ENCODE measurements at regions not wholly inside any gene's neighbourhood (a gene's known extent, or its start where the extent isn't known, plus 50 kb on each side); places are given as distances from the start of the nearest gene placed in this dataset.
"Not testable (repeated sequence)": the region's sequence is repeated elsewhere in the genome, so short reads cannot be mapped to it uniquely, and the experiment has no call there.

- H4K20me1 ChIP-seq (ENCODE audit: insufficient read depth, low read length) = no peaks in the 10 kb centered on the region
- H3K9me3 ChIP-seq (ENCODE audit: insufficient read depth, low read depth, low read length) = no peaks in the 10 kb centered on the region
- no peaks in the 10 kb centered on the region for H3K79me2 ChIP-seq (ENCODE audit: insufficient read depth, low read length)
- peaks cover 5% of the 10 kb centered on the region for H3K9me3 Mint-ChIP-seq (ENCODE audit: unreplicated experiment)
- no peaks in the 10 kb centered on the region for H3K36me3 ChIP-seq (ENCODE audit: insufficient read depth, low read length)
- no peak overlapping the region for H3K9ac ChIP-seq (ENCODE audit: low read length)
- H3K27me3 ChIP-seq (ENCODE audit: insufficient read depth, low read length) = no peaks in the 10 kb centered on the region
- H3K4me1 Mint-ChIP-seq (ENCODE audit: low read depth, unreplicated experiment) = no peaks in the 10 kb centered on the region
- DNase-seq (ENCODE audit: low read depth) = no peak
- no peak overlapping the region for H3K4me3 ChIP-seq (ENCODE audit: insufficient read depth, low read depth, low read length)
- no peak overlapping the region for H2AFZ ChIP-seq (ENCODE audit: low read depth, low read length)
- no peak overlapping the region for H3K4me3 Mint-ChIP-seq (ENCODE audit: unreplicated experiment)
- H3K27ac Mint-ChIP-seq (ENCODE audit: unreplicated experiment) = no peak overlapping the region
- H3K4me2 ChIP-seq (ENCODE audit: low read length) = no peak overlapping the region
- no peak for FAIRE-seq
- H3K27ac ChIP-seq (ENCODE audit: low read depth, low read length) = no peak overlapping the region
- H3K4me1 ChIP-seq (ENCODE audit: insufficient read depth, low read length) = no peaks in the 10 kb centered on the region
- TF ChIP-seq EZH2 (IDR thresholded peaks at IDR 0.05; ENCODE audit: insufficient read depth, low read length) = no peak
- TF ChIP-seq CTCF (IDR thresholded peaks at IDR 0.05; ENCODE audit: insufficient read depth, low read depth, low read length) = no peak
- H3K27me3 Mint-ChIP-seq (ENCODE audit: low read depth, unreplicated experiment) = no peaks in the 10 kb centered on the region
- no peaks in the 10 kb centered on the region for H3K36me3 Mint-ChIP-seq (ENCODE audit: low read depth, unreplicated experiment)
Measured at GRCh38 chr14:27338012-27338411, 740.2 kb upstream of the NOVA1 start.

GRCh38 chr14:27363036-27363435 lies 765.2 kb upstream of the NOVA1 start:
- H3K9me3 ChIP-seq (ENCODE audit: insufficient read depth, low read depth, low read length); FAIRE-seq; H3K4me2 ChIP-seq (ENCODE audit: low read length); H3K36me3 ChIP-seq (ENCODE audit: insufficient read depth, low read length); H3K9ac ChIP-seq (ENCODE audit: low read length); H3K27ac ChIP-seq (ENCODE audit: low read depth, low read length); H3K27me3 Mint-ChIP-seq (ENCODE audit: low read depth, unreplicated experiment); H3K27me3 ChIP-seq (ENCODE audit: insufficient read depth, low read length); H3K27ac Mint-ChIP-seq (ENCODE audit: unreplicated experiment); DNase-seq (ENCODE audit: low read depth); H3K9me3 Mint-ChIP-seq (ENCODE audit: unreplicated experiment); H3K4me3 ChIP-seq (ENCODE audit: insufficient read depth, low read depth, low read length); H4K20me1 ChIP-seq (ENCODE audit: insufficient read depth, low read length); H3K79me2 ChIP-seq (ENCODE audit: insufficient read depth, low read length); H3K4me1 Mint-ChIP-seq (ENCODE audit: low read depth, unreplicated experiment); H3K4me3 Mint-ChIP-seq (ENCODE audit: unreplicated experiment); H2AFZ ChIP-seq (ENCODE audit: low read depth, low read length); H3K36me3 Mint-ChIP-seq (ENCODE audit: low read depth, unreplicated experiment); H3K4me1 ChIP-seq (ENCODE audit: insufficient read depth, low read length): not testable (repeated sequence)

- FAIRE-seq = no peak
- no peaks in the 10 kb centered on the region for H4K20me1 ChIP-seq (ENCODE audit: insufficient read depth, low read length)
- H3K4me2 ChIP-seq (ENCODE audit: low read length) = no peak overlapping the region
- Mint-ChIP-seq H3K4me3 (ENCODE audit: unreplicated experiment) (no peak overlapping the region), H3K9me3 (ENCODE audit: unreplicated experiment) (no peaks in the 10 kb centered on the region), H3K27ac (ENCODE audit: unreplicated experiment) (no peak overlapping the region), H3K27me3 (ENCODE audit: low read depth, unreplicated experiment) (no peaks in the 10 kb centered on the region), H3K4me1 (ENCODE audit: low read depth, unreplicated experiment) (no peaks in the 10 kb centered on the region), H3K36me3 (ENCODE audit: low read depth, unreplicated experiment) (no peaks in the 10 kb centered on the region)
- H3K4me3 ChIP-seq (ENCODE audit: insufficient read depth, low read depth, low read length) = no peak overlapping the region
- no peaks in the 10 kb centered on the region for H3K79me2 ChIP-seq (ENCODE audit: insufficient read depth, low read length)
- DNase-seq (ENCODE audit: low read depth) = peak; percentile 24
- H3K27me3 ChIP-seq (ENCODE audit: insufficient read depth, low read length) = no peaks in the 10 kb centered on the region
- no peak overlapping the region for H3K9ac ChIP-seq (ENCODE audit: low read length)
- no peaks in the 10 kb centered on the region for H3K4me1 ChIP-seq (ENCODE audit: insufficient read depth, low read length)
- peaks cover 2% of the 10 kb centered on the region for H3K9me3 ChIP-seq (ENCODE audit: insufficient read depth, low read depth, low read length)
- TF ChIP-seq CTCF (IDR thresholded peaks at IDR 0.05; ENCODE audit: insufficient read depth, low read depth, low read length) (no peak), EZH2 (IDR thresholded peaks at IDR 0.05; ENCODE audit: insufficient read depth, low read length) (no peak)
- H2AFZ ChIP-seq (ENCODE audit: low read depth, low read length) = no peak overlapping the region
- no peak overlapping the region for H3K27ac ChIP-seq (ENCODE audit: low read depth, low read length)
- no peaks in the 10 kb centered on the region for H3K36me3 ChIP-seq (ENCODE audit: insufficient read depth, low read length)
Measured at GRCh38 chr14:27366596-27366995, 768.8 kb upstream of the NOVA1 start.
